GM12864 (cell line): ENCODE measurements at regions not wholly inside any gene's neighbourhood (a gene's known extent, or its start where the extent isn't known, plus 50 kb on each side); places are given as distances from the start of the nearest gene placed in this dataset.

Experiments
- DNase-seq: peaks from one replicate; pipeline ENCODE4 v3.0.0-alpha.2; 2011; ENCODE audit warnings: low read depth
- H3K4me3 ChIP-seq: 2 replicates; pipeline ENCODE4 v1.5.1; 2011; ENCODE audit warnings: mild to moderate bottlenecking, low read depth, low read length, control low read depth
- CTCF ChIP-seq: IDR thresholded peaks from 2 replicates; pipeline ENCODE4 v1.5.1; 2011; ENCODE audit warnings: low read depth, mild to moderate bottlenecking, moderate library complexity, low read length, control low read depth, inconsistent platforms; ENCODE audit errors: missing control alignments

DNA sequence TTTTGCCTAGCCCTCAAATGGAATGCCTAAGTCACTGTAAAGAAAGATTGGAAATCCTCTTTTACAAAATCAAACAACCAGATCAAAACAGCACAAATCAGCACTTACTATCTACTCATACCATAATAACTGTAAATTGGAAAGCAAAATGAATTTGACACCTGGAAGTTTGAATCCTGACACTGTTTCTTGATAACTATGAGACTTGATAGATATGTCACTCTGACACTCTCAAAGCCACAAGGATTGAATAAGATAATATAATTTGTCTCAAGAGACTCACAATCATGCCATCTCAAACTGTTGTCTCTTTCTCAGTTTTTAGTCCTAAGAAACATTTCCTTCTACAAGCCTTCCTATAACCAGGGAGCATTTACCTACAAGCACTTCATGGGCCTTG lies 302.6 kb upstream of the DIAPH2 start:
- no peak overlapping the region for H3K4me3 ChIP-seq
- TF ChIP-seq CTCF: no peak
- no peak for DNase-seq

- no peak for DNase-seq
Observed at GRCh38 chrX:96383428-96383827, 301.2 kb upstream of the DIAPH2 start.

GRCh38 chrX:96386325-96386724 lies 298.3 kb upstream of the DIAPH2 start:
- TF ChIP-seq CTCF: no peak
- no peak overlapping the region for H3K4me3 ChIP-seq
- no peak for DNase-seq

More at GRCh38 chrX:96383428-96383827, 301.2 kb upstream of the DIAPH2 start:
- no peak for TF ChIP-seq CTCF
- H3K4me3 ChIP-seq: no peak overlapping the region

DNA sequence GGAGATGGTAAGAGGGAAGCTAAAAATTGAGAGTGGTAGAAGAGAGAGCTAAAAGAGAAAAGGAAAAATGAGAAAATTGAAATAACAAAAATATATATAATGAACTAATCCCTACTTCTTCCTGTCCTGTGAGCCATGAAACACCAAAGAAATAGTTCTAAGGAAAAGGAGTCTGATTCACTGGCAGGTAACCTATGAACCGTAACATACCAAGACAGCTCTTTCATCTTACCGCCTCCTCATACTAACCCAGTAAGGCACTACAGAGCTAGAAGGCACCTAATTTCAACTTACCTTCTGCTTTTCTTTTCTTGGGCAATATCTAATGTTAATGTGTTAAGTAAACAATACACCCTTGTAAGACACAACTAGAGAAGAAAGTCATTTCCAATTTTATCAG lies 297.7 kb upstream of the DIAPH2 start:
- no peak for TF ChIP-seq CTCF
- no peak overlapping the region for H3K4me3 ChIP-seq
- DNase-seq: no peak

DNA sequence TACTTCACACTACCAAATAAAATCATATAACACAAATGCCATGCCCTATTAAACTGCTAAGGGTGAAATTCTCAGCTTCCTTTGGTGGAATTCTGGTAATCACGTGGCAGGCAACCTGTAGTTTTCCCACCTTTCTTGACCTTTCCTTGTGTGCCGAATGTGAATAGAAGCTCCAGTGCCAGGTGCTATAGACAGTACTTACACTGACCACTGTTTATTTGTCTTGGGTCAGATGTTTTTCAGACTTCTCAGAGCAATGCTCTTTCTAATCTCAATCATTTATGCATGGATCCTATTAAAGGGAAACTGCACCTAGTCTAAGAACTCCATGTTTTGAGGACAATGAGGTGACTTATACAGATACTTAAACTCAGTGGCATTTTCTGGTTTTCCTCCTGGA lies 296.8 kb upstream of the DIAPH2 start:
- DNase-seq: no peak
- no peak overlapping the region for H3K4me3 ChIP-seq
- no peak for TF ChIP-seq CTCF

- no peak overlapping the region for H3K4me3 ChIP-seq
- no peak for DNase-seq
- no peak for TF ChIP-seq CTCF
Observed at GRCh38 chrX:96389281-96390047, 295.2 kb upstream of the DIAPH2 start.

- no peak overlapping the region for H3K4me3 ChIP-seq
- DNase-seq: no peak
- no peak for TF ChIP-seq CTCF
Observed at GRCh38 chrX:96394598-96394997, 290.0 kb upstream of the DIAPH2 start.
